Breast epithelium (tissue), 4 donors: ENCODE measurements at regions not wholly inside any gene's neighbourhood (a gene's known extent, or its start where the extent isn't known, plus 50 kb on each side); places are given as distances from the start of the nearest gene placed in this dataset.

Experiments
- DNase-seq, 2 donors: peaks; one replicate each; pipeline ENCODE4 v3.0.0-alpha.2; 2019; ENCODE audit warnings: low spot score in 2 of 2
- H3K27ac ChIP-seq, 2 donors: fragments of 200-600 bp; sonication (generic) in 1 of 2; one replicate each; pipeline ENCODE4 v1.5.1; 2016 to 2019; ENCODE audit warnings: mild to moderate bottlenecking in 1 of 2
- H3K27me3 ChIP-seq, 2 donors: fragments of 200-600 bp; sonication (generic) in 1 of 2; one replicate each; pipeline versions ENCODE4 v1.5.1 to v1.6.0; 2017 to 2019; ENCODE audit warnings: control low read depth in 1 of 2, mild to moderate bottlenecking in 1 of 2
- H3K36me3 ChIP-seq: fragments of 200-600 bp; one replicate; pipeline ENCODE4 v1.5.1; 2019
- H3K4me1 ChIP-seq, 2 donors: fragments of 200-600 bp; sonication (generic); one replicate each; pipeline ENCODE4 v1.5.1; 2016 to 2019; ENCODE audit warnings: control low read depth in 1 of 2
- H3K4me3 ChIP-seq, 3 donors: fragments of 200-600 bp; sonication (generic); 1 replicate in 2 of 3; 2 replicates in 1 of 3; pipeline ENCODE4 v1.5.1; 2016 to 2019; ENCODE audit warnings: mild to moderate bottlenecking in 3 of 3, moderate library complexity in 2 of 3
- H3K9me3 ChIP-seq, 2 donors: fragments of 200-600 bp; sonication (generic) in 1 of 2; one replicate each; pipeline ENCODE4 v1.5.1; 2016 to 2019; ENCODE audit warnings: control low read depth in 1 of 2
- CTCF ChIP-seq, 3 donors: fragments of 450-650 bp; IDR thresholded peaks; one replicate each; pipeline ENCODE4 v1.5.1; 2016 to 2017; ENCODE audit warnings: antibody characterized with exemption in 3 of 3, mild to moderate bottlenecking in 3 of 3, moderate library complexity in 3 of 3
- POLR2A ChIP-seq: fragments of 450-650 bp; IDR thresholded peaks from one replicate; pipeline ENCODE4 v1.6.1; 2016; ENCODE audit warnings: antibody characterized with exemption, mild to moderate bottlenecking, moderate library complexity
- POLR2AphosphoS5 ChIP-seq, 3 donors: sonication (generic); formaldehyde crosslinking; IDR thresholded peaks; one replicate each; pipeline ENCODE4 v1.6.1; 2017; ENCODE audit warnings: antibody characterized with exemption in 3 of 3
- intact Hi-C: fragments of 100-400 bp; cut with DNase I; formaldehyde crosslinking; loops from one replicate; pipeline ENCODE4 v1.15.1; 2023; ENCODE audit warnings: low total_unique reads

- H3K27me3 ChIP-seq: no peaks in the 10 kb centered on the region
- H3K9me3 ChIP-seq: peaks cover 0 to 11% of the 10 kb centered on the region in 2 donors
- no peak for DNase-seq
- H3K4me3 ChIP-seq: no peak overlapping the region
- H3K4me1 ChIP-seq: no peaks in the 10 kb centered on the region
- no peaks in the 10 kb centered on the region for H3K36me3 ChIP-seq
- H3K27ac ChIP-seq: no peak overlapping the region
- no peak for TF ChIP-seq POLR2AphosphoS5 (IDR thresholded peaks at IDR 0.05)
- no peak for TF ChIP-seq POLR2A
- no peak for TF ChIP-seq CTCF (IDR thresholded peaks at IDR 0.05)
- intact Hi-C loops: no loop called here
These were observed 121.0 kb upstream of the CDIN1 start for GRCh38 chr15:36458411-36458810.

GRCh38 chr15:36465304-36465703 lies 114.1 kb upstream of the CDIN1 start:
- Histone ChIP-seq H3K9me3 (peaks cover 0 to 11% of the 10 kb centered on the region in 2 donors), H3K4me3 (no peak overlapping the region), H3K27ac (no peak overlapping the region), H3K36me3 (no peaks in the 10 kb centered on the region), H3K4me1 (no peaks in the 10 kb centered on the region), H3K27me3 (no peaks in the 10 kb centered on the region)
- DNase-seq: no peak
- intact Hi-C loops: no loop called here
- TF ChIP-seq POLR2A (no peak), POLR2AphosphoS5 (IDR thresholded peaks at IDR 0.05) (no peak), CTCF (IDR thresholded peaks at IDR 0.05) (no peak)

- Histone ChIP-seq H3K4me3 (no peak overlapping the region), H3K36me3 (no peaks in the 10 kb centered on the region), H3K4me1 (no peaks in the 10 kb centered on the region), H3K27me3 (no peaks in the 10 kb centered on the region), H3K9me3 (no peaks in the 10 kb centered on the region), H3K27ac (no peak overlapping the region)
- intact Hi-C loops: no loop called here
- DNase-seq: no peak
- TF ChIP-seq CTCF (IDR thresholded peaks at IDR 0.05) (no peak), POLR2AphosphoS5 (IDR thresholded peaks at IDR 0.05) (no peak), POLR2A (no peak)
These were observed 110.7 kb upstream of the CDIN1 start for GRCh38 chr15:36468746-36469145.

GRCh38 chr15:36469311-36469966 lies 110.0 kb upstream of the CDIN1 start:
- TF ChIP-seq CTCF (IDR thresholded peaks at IDR 0.05): no peak
- no peak for TF ChIP-seq POLR2A
- TF ChIP-seq POLR2AphosphoS5 (IDR thresholded peaks at IDR 0.05): no peak
- H3K36me3 ChIP-seq: no peaks in the 10 kb centered on the region
- H3K27ac ChIP-seq: no peak overlapping the region
- H3K4me1 ChIP-seq: no peaks in the 10 kb centered on the region
- no peak for DNase-seq
- no peaks in the 10 kb centered on the region for H3K9me3 ChIP-seq
- intact Hi-C loops: no loop called here
- no peak overlapping the region for H3K4me3 ChIP-seq
- no peaks in the 10 kb centered on the region for H3K27me3 ChIP-seq

- intact Hi-C loops: no loop called here
- no peaks in the 10 kb centered on the region for H3K4me1 ChIP-seq
- no peak overlapping the region for H3K4me3 ChIP-seq
- H3K27me3 ChIP-seq: no peaks in the 10 kb centered on the region
- TF ChIP-seq POLR2AphosphoS5 (IDR thresholded peaks at IDR 0.05) (no peak), POLR2A (no peak), CTCF (IDR thresholded peaks at IDR 0.05) (no peak)
- H3K9me3 ChIP-seq: no peaks in the 10 kb centered on the region
- DNase-seq: no peak
- no peak overlapping the region for H3K27ac ChIP-seq
- no peaks in the 10 kb centered on the region for H3K36me3 ChIP-seq
These were observed 106.8 kb upstream of the CDIN1 start for GRCh38 chr15:36472672-36473071.
